Stomach (tissue), 4 donors: ENCODE measurements at regions not wholly inside any gene's neighbourhood (a gene's known extent, or its start where the extent isn't known, plus 50 kb on each side); places are given as distances from the start of the nearest gene placed in this dataset.

Source experiments
- CTCF ChIP-seq, 7 experiments: fragments of 450-650 bp in 4 of 7; fragments of 200-600 bp in 3 of 7; sonication (generic) in 3 of 7; IDR thresholded peaks; one replicate each; pipeline ENCODE4 v1.5.1; 2016 to 2019; ENCODE audit warnings: antibody characterized with exemption in 7 of 7, control low read depth in 2 of 7, mild to moderate bottlenecking in 1 of 7
- EP300 ChIP-seq: sonication (generic); formaldehyde crosslinking; IDR thresholded peaks from one replicate; pipeline ENCODE4 v1.6.1; 2017; ENCODE audit warnings: antibody characterized with exemption
- POLR2A ChIP-seq, 4 donors: fragments of 450-650 bp; IDR thresholded peaks; one replicate each; pipeline ENCODE4 v1.6.1; 2016; ENCODE audit warnings: antibody characterized with exemption in 4 of 4, control low read depth in 2 of 4, mild to moderate bottlenecking in 1 of 4, moderate library complexity in 1 of 4
- POLR2AphosphoS5 ChIP-seq, 3 donors: sonication (generic); formaldehyde crosslinking; IDR thresholded peaks; one replicate each; pipeline ENCODE4 v1.6.1; 2016; ENCODE audit warnings: antibody characterized with exemption in 3 of 3

GRCh38 chr13:105778196-105778595, 757.3 kb downstream of the EFNB2 start:
- no peak for TF ChIP-seq POLR2A (IDR thresholded peaks at IDR 0.05)
- TF ChIP-seq CTCF (IDR thresholded peaks at IDR 0.05), result no peak
- TF ChIP-seq EP300, result no peak
- no peak for TF ChIP-seq POLR2AphosphoS5 (IDR thresholded peaks at IDR 0.05)
